DND-41 (cell line): ENCODE measurements at regions not wholly inside any gene's neighbourhood (a gene's known extent, or its start where the extent isn't known, plus 50 kb on each side); places are given as distances from the start of the nearest gene placed in this dataset.
"Not testable (repeated sequence)": the region's sequence is repeated elsewhere in the genome, so short reads cannot be mapped to it uniquely, and the experiment has no call there.

ENCODE experiments used
- ATAC-seq: fragments of 200-7000 bp; cut with Tn5 transposase; 3 replicates; pipeline ENCODE4 v1.9.1; 2021; ENCODE audit warnings: low read depth; ENCODE audit not compliant: insufficient read depth
- DNase-seq: peaks from one replicate; pipeline ENCODE4 v3.0.0-alpha.2; 2020
- H2AFZ ChIP-seq: 2 replicates; pipeline ENCODE4 v1.6.0; 2012; ENCODE audit warnings: low read depth, low read length
- H3K27ac ChIP-seq: 2 replicates; pipeline ENCODE4 v1.5.1; 2012; ENCODE audit warnings: low read length, inconsistent platforms
- H3K27me3 ChIP-seq: fragments of 200-600 bp; sonication (generic); 2 replicates; pipeline ENCODE4 v1.6.0; 2012; ENCODE audit warnings: low read length, mild to moderate bottlenecking, inconsistent platforms; ENCODE audit not compliant: insufficient read depth, poor library complexity
- H3K36me3 ChIP-seq: 2 replicates; pipeline ENCODE4 v1.5.1; 2012; ENCODE audit warnings: low read length, inconsistent platforms; ENCODE audit not compliant: insufficient read depth
- H3K4me1 ChIP-seq: 2 replicates; pipeline ENCODE4 v1.5.1; 2012; ENCODE audit warnings: mild to moderate bottlenecking, low read length; ENCODE audit not compliant: insufficient read depth
- H3K4me2 ChIP-seq: 2 replicates; pipeline ENCODE4 v1.6.0; 2012; ENCODE audit warnings: mild to moderate bottlenecking, moderate library complexity, low read length, inconsistent platforms; ENCODE audit not compliant: insufficient read depth
- H3K4me3 ChIP-seq, 2 experiments: fragments of 200-600 bp in 1 of 2; shearing (Covaris generic) in 1 of 2; 2 replicates each; pipeline ENCODE4 v1.5.1; 2012 to 2016; ENCODE audit warnings: inconsistent platforms in 2 of 2, low read length in 2 of 2, mild to moderate bottlenecking in 2 of 2, low read depth in 1 of 2, moderate library complexity in 1 of 2
- H3K79me2 ChIP-seq: 2 replicates; pipeline ENCODE4 v1.6.0; 2012; ENCODE audit warnings: low read length, inconsistent platforms; ENCODE audit not compliant: insufficient read depth
- H3K9ac ChIP-seq: 2 replicates; pipeline ENCODE4 v1.6.0; 2012; ENCODE audit warnings: low read depth, mild to moderate bottlenecking, inconsistent platforms, low read length, moderate library complexity
- H3K9me3 ChIP-seq: 2 replicates; pipeline ENCODE4 v1.5.1; 2012; ENCODE audit warnings: low read length, moderate library complexity, mild to moderate bottlenecking, inconsistent platforms; ENCODE audit not compliant: insufficient read depth, severe bottlenecking
- H4K20me1 ChIP-seq: 2 replicates; pipeline ENCODE4 v1.6.0; 2012; ENCODE audit warnings: low read length; ENCODE audit not compliant: insufficient read depth
- EZH2 ChIP-seq: IDR thresholded peaks from 3 replicates; pipeline ENCODE4 v1.6.1; 2012; ENCODE audit warnings: borderline replicate concordance, low read depth, mild to moderate bottlenecking, moderate library complexity, low read length, inconsistent platforms; ENCODE audit not compliant: severe bottlenecking
- TF ChIP-seq, protein P1 (sequence below): IDR thresholded peaks from 2 replicates; pipeline ENCODE4 v1.5.1; 2012; ENCODE audit warnings: borderline replicate concordance, low read length, moderate library complexity, mild to moderate bottlenecking; ENCODE audit not compliant: poor library complexity, severe bottlenecking; ENCODE audit errors: extremely low read depth

DNA sequence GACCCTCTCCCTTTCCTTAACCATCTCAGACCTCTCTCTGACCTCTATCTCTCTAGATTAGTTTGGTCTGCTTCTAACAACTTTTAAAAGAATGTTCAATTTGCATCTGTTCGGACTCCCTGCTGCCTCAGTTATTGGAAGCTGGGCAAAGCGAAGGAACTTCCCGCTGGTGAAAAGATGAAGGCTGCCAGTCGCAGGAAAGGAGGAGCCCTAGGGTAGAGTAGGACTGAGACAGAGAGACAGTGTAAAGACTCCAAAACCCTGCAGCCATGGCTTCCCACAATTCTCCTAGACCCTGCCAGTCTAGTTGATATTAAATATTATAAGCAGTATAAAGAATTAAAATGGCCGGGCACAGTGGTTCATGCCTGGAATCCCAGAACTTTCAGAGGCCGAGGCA lies 581.8 kb downstream of the EPM2A start:
- H3K9me3 ChIP-seq = no peaks in the 10 kb centered on the region
- no peak for TF ChIP-seq EZH2
- TF ChIP-seq, protein P1, sequence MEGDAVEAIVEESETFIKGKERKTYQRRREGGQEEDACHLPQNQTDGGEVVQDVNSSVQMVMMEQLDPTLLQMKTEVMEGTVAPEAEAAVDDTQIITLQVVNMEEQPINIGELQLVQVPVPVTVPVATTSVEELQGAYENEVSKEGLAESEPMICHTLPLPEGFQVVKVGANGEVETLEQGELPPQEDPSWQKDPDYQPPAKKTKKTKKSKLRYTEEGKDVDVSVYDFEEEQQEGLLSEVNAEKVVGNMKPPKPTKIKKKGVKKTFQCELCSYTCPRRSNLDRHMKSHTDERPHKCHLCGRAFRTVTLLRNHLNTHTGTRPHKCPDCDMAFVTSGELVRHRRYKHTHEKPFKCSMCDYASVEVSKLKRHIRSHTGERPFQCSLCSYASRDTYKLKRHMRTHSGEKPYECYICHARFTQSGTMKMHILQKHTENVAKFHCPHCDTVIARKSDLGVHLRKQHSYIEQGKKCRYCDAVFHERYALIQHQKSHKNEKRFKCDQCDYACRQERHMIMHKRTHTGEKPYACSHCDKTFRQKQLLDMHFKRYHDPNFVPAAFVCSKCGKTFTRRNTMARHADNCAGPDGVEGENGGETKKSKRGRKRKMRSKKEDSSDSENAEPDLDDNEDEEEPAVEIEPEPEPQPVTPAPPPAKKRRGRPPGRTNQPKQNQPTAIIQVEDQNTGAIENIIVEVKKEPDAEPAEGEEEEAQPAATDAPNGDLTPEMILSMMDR = no peak
- H3K27ac ChIP-seq = no peak overlapping the region
- no peaks in the 10 kb centered on the region for H3K4me1 ChIP-seq
- no peaks in the 10 kb centered on the region for H3K36me3 ChIP-seq
- H3K9ac ChIP-seq = no peak overlapping the region
- H3K4me3 ChIP-seq = no peak overlapping the region
- no peak for DNase-seq
- no peaks in the 10 kb centered on the region for H3K79me2 ChIP-seq
- H3K4me2 ChIP-seq = no peak overlapping the region
- H4K20me1 ChIP-seq = no peaks in the 10 kb centered on the region
- H3K27me3 ChIP-seq = peaks cover under 1% of the 10 kb centered on the region
- no peak for ATAC-seq
- H2AFZ ChIP-seq = no peak overlapping the region

DNA sequence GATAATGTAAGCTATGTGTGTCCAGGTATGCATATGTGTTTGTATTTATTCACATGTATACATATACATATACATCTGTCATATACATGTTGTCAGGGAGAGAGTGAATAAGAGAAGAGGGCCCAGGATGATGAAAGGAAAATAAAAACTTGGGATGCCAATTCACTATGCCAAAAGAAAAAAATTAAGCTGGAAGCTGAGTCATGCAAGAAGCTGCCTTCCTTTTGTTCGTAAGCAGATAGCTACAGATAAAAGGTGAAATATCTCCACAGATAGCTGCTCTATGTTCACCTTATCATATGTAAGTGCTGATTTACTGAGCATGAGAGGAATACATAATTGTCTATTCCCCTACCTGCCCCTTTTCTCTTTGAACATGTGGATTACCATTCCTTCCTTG lies 579.9 kb downstream of the EPM2A start:
- H2AFZ ChIP-seq = no peak overlapping the region
- no peak for DNase-seq

DNA sequence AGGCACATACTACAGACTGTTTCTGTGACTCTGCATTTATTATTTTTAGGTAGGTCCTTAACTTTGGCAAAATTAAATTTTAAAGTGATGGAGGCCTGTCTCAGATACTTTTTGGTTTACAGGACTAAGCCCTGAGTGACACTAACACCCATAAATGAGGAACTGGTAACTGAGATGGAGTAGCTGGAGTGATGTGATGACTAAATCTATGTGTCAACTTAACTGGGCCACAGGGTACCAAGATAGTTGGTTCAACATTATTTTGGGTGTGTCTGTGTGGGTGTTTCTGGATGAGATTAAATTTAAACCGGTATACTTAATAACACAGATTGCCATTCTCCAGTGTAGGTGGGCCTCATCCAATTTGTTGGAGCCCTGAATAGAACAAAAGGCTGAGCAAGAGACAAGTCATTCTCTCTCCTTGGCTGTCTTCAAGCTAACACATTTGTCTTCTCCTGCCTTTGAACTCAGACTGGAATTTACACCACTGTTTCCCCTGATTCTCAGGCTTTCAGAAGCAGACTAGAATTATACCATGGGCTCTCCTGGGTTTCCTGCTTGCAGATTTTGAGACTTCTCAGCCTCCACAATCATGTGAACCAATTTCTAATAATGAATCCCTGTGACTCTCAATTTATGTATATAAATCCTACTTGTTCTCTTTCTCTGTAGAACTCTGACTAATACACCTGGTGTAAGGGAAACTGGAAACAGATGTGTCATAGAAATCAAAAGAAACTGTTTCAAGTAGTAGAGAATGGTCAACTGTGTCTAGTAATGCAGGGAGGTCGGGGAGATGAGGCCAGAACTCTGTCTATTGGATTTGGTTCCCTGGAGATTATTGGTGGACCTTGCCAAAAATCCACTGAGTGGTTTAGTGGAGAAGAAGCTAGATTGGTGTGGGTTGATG lies 579.2 kb downstream of the EPM2A start:
- no peaks in the 10 kb centered on the region for H3K4me1 ChIP-seq
- no peaks in the 10 kb centered on the region for H3K27me3 ChIP-seq
- H3K9me3 ChIP-seq = peaks cover 8% of the 10 kb centered on the region
- TF ChIP-seq, protein P1 = no peak
- TF ChIP-seq EZH2 = no peak
- H3K4me2 ChIP-seq = no peak overlapping the region
- no peak overlapping the region for H2AFZ ChIP-seq
- no peak overlapping the region for H3K4me3 ChIP-seq
- H3K27ac ChIP-seq = no peak overlapping the region
- no peak for ATAC-seq
- H3K9ac ChIP-seq = no peak overlapping the region
- no peak for DNase-seq
- H3K79me2 ChIP-seq = no peaks in the 10 kb centered on the region
- H4K20me1 ChIP-seq = no peaks in the 10 kb centered on the region
- no peaks in the 10 kb centered on the region for H3K36me3 ChIP-seq

More for the DNA sequence above, 579.9 kb downstream of the EPM2A start:
- Histone ChIP-seq H3K36me3 (no peaks in the 10 kb centered on the region), H3K9ac (no peak overlapping the region), H3K79me2 (no peaks in the 10 kb centered on the region), H3K4me2 (no peak overlapping the region), H3K27me3 (no peaks in the 10 kb centered on the region), H3K9me3 (peaks cover 8% of the 10 kb centered on the region), H3K27ac (no peak overlapping the region), H4K20me1 (no peaks in the 10 kb centered on the region), H3K4me1 (no peaks in the 10 kb centered on the region), H3K4me3 (no peak overlapping the region)
- TF ChIP-seq, protein P1 = no peak
- TF ChIP-seq EZH2 = no peak
- no peak for ATAC-seq

DNA sequence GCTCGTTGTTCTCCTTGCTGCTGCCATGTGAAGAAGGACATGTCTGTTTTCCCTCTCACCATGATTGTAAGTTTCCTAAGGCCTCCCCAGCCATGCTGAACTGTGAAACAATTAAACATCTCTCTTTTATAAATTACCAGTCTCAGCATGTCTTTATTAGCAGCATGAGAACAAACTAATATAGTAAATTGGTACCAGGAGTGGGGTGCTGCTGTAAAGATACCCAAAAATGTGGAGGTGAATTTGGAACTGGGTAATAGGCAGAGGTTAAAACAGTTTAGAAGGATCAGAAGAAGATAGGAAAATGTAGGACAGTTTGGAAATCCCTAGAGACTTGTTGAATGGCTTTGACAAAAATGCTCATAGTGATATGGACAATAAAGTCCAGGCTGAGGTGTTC lies 576.7 kb downstream of the EPM2A start:
- not testable (repeated sequence) for H4K20me1 ChIP-seq, H3K79me2 ChIP-seq, H3K9me3 ChIP-seq, H3K4me1 ChIP-seq, H3K9ac ChIP-seq, H3K27ac ChIP-seq, H3K4me3 ChIP-seq, DNase-seq, ATAC-seq, H3K27me3 ChIP-seq, H3K4me2 ChIP-seq, H3K36me3 ChIP-seq, H2AFZ ChIP-seq
